Activated CD4-positive, alpha-beta T cell treated with anti-CD3 and anti-CD28 coated beads, Interleukin-2, Interleukin-6, amounts not matched to agents 100 ng/mL and 50 ng/mL, durations not matched to agents 16 hours and 8 hours (primary cell): ENCODE measurements at regions not wholly inside any gene's neighbourhood (a gene's known extent, or its start where the extent isn't known, plus 50 kb on each side); places are given as distances from the start of the nearest gene placed in this dataset.
"Not testable (repeated sequence)": the region's sequence is repeated elsewhere in the genome, so short reads cannot be mapped to it uniquely, and the experiment has no call there.

Source experiments
- DNase-seq: peaks from one replicate; pipeline ENCODE4 v3.0.0-alpha.2; 2020

DNA sequence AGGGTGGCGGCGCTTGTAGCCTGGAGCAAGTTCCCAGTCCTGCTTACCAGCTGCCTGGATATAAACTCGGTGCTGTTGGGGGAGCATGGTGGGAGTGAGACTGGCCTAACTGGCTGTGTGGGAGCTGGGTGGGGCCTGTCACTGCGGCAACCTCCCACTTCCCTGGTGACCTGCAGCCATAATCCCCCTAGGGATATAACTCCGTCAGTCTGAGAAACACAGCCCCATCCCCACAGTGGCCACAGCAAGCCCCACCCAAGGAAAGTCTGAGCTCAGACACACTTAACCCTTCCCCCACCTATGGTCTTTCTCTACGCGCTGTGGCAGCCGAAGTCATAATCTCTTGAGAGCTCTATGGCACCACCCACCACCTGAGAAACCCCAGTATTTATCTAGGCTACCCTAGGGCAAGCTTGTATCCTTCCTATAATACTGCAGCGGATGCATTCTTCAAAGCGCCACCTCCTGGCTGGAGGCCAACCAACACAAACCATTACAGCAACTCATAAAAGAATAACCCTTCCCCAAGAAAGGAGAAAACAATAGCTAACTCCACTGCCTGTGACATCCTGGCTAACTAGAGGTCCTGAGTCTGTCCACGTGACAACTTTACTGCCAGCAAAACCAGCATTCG lies 57.4 kb downstream of the ZNF648 start:
- no peak for DNase-seq

DNA sequence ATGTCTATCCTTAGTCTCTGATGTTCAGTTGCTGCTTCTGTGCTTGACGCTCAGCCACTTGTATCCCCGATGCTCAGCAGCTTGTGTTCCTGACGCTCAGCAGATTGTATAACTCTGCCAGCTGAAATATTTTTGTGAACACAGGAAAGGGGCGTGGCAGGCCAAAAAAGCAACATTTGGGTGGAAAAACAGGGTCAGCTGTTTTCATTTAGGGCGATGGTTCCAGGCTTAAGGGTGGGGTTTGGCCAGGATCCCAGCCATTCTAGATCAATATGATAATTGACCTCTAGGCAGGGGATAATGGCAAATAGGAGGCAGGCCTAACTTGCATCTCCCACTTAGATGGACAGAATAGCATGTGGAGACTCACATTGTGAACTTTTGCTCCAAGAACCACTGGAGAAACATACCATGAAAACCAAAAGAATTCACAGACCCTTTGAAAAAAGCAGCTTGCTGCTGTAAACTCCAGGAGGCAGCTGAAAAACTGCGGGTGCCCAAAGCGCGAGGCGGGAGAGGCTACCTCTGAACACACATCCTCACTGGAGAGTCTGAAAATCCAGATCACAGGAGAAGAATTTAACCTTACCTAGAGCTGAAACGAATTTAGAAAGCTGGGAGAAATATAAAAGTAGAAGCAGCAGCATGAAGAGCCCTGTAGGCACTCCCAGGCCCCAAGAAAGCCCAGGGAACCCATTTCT lies 58.3 kb downstream of the ZNF648 start:
- no peak for DNase-seq

- no peak for DNase-seq
Observed at GRCh38 chr1:182002570-182002969, 58.9 kb downstream of the ZNF648 start.

DNA sequence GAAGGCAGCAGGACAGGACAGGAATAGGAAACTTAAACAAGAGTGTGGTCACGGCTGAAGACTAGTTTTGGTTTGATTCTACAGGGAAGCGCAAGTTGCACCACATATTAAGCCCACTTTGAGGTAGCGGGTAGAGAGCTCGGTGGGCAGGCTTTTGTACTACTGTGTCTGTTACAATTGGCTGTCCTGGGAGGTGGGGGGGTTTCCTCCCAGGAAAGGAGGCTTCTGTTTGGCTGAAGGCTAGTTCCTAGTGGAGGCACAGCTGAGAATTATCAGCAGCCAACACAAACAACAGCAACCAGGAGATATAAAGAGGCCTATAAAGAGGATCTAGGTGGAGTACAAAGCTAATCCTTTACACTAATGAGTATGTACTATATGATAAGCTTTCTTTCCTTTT lies 62.7 kb downstream of the ZNF648 start:
- no peak for DNase-seq

DNA sequence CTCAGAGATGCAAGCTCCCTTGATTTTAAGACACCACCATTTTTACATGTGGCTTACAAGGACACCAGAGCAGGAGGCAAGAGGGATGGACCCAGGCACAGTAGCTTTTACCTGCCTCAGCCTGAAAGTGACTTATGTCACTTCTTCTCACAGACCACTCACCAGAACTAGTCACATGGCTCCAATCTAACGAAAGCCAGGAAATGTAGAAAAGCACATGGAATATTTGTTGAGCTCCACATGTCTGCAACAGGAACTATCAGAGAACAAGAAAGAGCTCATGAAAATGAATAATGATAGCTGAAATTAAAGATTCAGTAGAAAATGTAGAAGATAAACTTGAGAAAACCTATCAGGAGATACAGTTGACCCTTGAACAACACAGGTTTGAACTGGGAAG lies 69.4 kb downstream of the ZNF648 start:
- no peak for DNase-seq

- no peak for DNase-seq
Observed at GRCh38 chr1:181990728-181991127, 70.8 kb downstream of the ZNF648 start.

GRCh38 chr1:181989261-181989920 lies 72.1 kb downstream of the ZNF648 start:
- DNase-seq, result no peak

- no peak for DNase-seq
Observed at GRCh38 chr1:181987996-181988395, 73.5 kb downstream of the ZNF648 start.

- DNase-seq, result no peak
Observed at GRCh38 chr1:181987334-181987895, 74.1 kb downstream of the ZNF648 start.

- DNase-seq, result no peak
Observed at GRCh38 chr1:181986907-181987305, 74.6 kb downstream of the ZNF648 start.

DNA sequence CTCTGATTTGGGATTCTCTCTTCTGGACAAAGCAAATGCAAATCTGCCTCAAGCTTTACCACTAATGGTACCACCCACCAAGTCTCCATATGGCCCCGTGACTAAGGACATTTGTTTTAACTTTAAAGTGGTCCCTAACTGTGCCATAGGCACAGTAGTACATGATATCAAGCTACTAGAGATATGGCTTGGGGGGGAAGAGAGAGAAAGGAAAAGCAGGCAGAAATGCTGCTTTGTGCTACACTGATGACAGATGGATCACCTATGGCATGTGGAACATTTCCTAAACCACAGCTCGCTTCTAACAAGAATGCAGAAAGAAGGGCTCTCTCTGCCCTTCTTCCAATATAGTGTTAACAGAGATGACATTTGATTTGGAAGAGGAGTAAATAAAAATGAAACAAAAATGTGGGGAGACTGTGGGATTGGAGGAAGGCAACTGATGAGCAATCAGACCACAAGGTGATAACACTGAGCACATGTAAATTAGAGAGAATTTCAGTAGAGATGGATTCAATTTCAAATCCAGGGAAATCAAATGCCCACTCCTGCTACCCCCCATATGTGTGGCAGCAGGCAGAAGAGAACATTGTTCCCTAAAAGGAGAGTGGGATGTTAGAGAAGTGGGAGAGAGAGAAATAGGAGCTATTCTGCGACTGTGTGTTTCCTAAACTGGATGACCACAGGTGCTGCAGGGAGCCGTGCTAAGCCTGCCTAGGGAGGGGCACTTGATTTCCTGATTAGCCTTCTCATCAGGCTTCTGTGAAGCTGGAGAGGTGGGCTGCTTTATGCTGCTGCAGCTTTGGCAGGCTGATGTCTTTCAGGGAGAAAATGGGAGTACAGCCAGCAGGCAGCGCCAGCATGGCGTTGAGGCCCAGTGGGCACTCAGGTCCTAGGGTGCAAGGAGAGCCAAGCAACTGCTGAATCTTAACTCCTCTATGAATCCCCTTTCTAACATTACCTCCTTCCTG lies 75.3 kb downstream of the ZNF648 start:
- DNase-seq, result no peak

DNA sequence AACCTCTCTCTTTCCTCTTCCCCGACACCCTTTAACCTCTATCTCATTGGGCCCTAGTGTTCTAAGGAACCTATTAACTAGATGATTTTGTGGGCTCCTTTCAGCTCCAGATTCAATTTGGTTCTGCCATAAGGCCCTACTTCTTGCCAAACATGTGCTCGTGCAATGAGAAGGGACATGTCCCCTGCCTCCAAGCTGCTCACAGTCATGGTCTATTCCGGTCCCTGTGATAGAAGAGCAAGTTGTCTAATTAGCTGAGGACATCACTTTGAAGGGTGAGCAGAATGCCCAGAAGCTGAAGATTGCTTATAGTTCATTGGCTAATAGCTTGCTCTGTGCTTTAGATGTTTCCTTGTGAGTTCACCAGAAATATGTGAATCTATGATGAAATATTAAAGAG lies 76.2 kb downstream of the ZNF648 start:
- DNase-seq, result no peak

GRCh38 chr1:181984006-181984405 lies 77.5 kb downstream of the ZNF648 start:
- DNase-seq, result no peak

DNA sequence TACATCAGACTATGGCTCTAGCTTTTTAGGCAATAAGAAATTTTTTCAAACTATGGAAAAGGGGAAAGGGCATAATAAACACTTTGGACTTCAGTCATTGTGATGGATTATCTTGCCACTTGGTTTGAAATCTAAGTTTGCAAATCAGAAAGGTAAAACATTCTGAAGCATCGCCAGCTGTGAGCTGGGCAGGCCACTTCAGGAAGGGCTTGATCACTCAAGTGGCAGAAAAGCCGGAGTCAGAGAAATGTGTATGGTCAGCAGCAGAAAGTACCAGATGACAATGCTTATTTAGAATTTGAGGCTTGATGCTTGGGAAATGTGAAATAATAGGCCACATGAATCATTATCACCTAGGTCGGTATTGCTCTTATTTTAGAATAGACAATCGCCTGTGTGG lies 79.7 kb downstream of the ZNF648 start:
- no peak for DNase-seq

DNA sequence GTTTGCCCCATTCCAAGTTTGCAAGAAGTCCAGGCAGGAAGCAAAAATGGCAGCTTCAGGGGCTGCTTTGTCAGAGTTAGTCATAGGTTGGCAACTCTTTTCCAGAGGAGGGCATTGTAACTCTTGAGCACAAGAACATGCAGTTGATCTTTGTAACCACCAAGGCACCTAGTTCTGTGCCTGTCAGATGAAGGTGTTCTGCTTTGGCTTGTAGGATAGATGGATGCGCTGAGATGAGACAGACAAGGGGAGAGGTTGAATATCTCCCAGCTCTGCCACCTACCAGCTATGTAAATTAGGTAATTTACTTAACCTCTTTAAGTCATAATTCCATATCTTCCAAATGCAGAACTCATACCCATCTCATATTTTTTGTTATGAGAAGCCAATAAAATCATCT lies 89.3 kb downstream of the ZNF648 start:
- no peak for DNase-seq

DNA sequence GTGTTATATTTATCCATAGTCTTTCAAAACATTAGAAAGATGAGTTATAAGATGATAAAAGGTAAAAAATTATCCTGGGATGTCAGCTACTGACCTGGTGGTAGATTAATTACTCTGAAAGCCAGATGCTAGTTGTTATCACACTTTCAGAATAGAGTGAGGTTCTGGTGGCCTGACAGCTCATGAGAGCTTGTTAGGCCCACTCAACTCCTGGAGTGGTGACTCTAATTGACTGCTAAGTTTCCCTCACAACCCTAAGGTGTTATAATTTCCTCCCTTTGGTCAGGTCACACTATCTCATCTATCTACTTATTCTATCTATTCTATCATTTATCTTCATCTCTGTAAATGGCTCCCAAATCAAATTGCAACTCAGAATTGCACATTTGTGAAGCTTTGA lies 90.1 kb downstream of the ZNF648 start:
- DNase-seq, result no peak

DNA sequence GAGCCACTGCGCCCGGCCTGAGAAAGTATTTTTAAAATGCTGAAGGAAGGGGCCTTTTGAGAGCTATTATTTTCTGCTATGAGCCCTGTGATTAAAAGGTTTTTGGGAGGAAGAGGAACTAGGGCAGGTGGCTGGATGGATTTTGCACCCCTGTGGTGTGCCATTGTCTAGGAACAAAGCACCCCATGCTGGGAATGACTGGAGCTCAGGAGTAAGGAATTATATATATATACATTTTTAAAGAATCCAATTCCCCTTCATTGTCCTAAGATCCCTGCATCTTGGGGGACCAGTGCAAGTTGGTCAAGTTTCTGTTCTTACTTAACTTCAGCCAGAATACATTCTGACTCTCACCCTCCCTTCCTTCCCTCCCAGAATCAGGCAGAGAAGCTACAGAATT lies 91.6 kb downstream of the ZNF648 start:
- no peak for DNase-seq

DNA sequence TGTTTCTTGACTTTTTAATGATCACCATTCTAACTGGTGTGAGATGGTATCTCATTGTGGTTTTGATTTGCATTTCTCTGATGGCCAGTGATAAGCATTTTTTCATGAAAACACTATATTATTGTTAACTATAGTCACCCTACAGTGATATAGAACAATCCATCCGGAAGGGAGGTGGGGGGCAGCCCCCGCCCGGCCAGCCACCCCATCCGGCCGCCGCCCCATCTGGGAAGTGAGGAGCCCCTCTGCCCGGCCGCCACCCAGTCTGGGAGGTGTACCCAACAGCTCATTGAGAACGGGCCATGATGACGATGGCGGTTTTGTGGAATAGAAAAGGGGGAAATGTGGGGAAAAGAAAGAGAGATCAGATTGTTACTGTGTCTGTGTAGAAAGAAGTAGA lies 106.8 kb downstream of the ZNF648 start:
- not testable (repeated sequence) for DNase-seq

DNA sequence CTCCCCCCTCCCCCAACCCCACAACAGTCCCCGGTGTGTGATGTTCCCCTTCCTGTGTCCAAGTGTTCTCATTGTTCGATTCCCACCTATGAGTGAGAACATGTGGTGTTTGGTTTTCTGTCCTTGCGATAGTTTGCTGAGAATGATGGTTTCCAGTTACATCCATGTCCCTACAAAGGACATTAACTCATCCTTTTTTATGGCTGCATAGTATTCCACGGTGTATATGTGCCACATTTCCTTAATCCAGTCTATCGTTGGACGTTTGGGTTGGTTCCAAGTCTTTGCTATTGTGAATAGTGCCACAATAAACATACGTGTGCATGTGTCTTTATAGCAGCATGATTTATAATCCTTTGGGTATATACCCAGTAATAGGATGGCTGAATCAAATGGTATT lies 107.3 kb downstream of the ZNF648 start:
- not testable (repeated sequence) for DNase-seq

GRCh38 chr1:181953596-181953995 lies 107.9 kb downstream of the ZNF648 start:
- DNase-seq, result no peak

- DNase-seq, result no peak
Observed at GRCh38 chr1:181951213-181951612, 110.3 kb downstream of the ZNF648 start.

DNA sequence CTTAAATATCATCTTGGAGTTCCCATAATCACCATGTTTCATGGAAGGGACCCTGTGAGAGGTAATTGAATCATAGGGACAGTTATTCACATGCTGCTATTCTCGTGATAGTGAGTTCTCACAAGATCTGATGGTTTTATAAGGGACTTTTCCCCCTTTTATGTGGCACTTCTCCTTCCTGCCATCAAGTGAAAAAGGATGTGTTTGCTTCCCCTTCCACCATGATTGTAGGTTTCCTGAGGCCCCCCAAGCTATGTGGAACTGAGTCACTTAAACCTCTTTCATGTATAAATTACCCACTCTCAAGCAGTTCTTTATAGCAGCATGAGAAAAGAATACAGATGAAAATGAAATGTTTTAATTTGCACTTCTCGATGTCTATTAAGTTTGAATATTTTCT lies 112.0 kb downstream of the ZNF648 start:
- DNase-seq, result no peak

GRCh38 chr1:181948372-181948771 lies 113.1 kb downstream of the ZNF648 start:
- DNase-seq, result no peak
